Left hindlimb (tissue), 1 donor: ENCODE measurements at regions not wholly inside any gene's neighbourhood (a gene's known extent, or its start where the extent isn't known, plus 50 kb on each side); places are given as distances from the start of the nearest gene placed in this dataset.

ENCODE experiments used
- DNase-seq: peaks from one replicate; pipeline ENCODE4 v3.0.0-alpha.2; 2018

- no peak for DNase-seq
Measured at GRCh38 chr6:44665143-44665542, 277.6 kb downstream of the CDC5L start.

- peak; percentile 25 for DNase-seq
Measured at GRCh38 chr6:44665683-44666082, 278.2 kb downstream of the CDC5L start.

- peak; percentile 2 for DNase-seq
Measured at GRCh38 chr6:44666324-44666723, 278.8 kb downstream of the CDC5L start.

- no peak for DNase-seq
Measured at GRCh38 chr6:44667226-44667625, 279.7 kb downstream of the CDC5L start.

DNA sequence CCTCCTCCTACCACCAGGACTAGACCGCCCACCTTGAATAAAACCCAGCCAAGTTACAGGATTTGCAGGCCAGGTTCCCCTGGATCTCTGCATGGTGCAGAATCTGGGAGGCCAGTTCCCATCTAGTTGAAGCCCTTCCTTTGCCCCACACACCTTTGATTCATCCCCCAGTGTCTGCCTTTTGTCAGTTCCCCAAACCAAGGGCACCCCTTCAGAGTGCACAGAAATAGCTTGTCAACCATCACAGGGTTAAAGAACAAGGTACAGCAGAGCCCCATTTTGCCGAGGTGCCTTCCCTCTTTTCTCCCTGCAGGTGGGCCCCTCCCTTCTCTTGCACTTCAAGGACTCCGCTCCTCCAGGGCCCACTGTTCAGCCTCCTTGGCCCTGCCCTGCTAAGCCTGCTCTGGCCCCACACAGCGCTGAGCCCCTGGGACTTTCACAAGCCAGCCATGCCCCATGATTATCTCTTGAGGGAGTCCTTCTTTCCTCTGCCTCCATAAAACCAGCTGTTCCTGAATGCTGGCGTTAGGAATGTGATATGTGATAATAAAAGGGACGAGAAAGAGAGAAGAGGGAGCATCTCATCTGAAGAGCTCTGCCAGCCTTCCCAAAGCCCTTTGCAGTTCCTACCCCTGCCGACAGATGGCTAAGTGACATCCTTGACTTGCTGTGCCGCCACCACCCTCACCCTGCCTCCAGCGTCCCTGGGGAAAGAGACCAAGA lies 280.3 kb downstream of the CDC5L start:
- DNase-seq = peak; percentile 25

GRCh38 chr6:44668391-44668930 lies 281.0 kb downstream of the CDC5L start:
- DNase-seq = peak; percentile 29

GRCh38 chr6:44668976-44669934 lies 281.7 kb downstream of the CDC5L start:
- DNase-seq = peak; percentile 3

GRCh38 chr6:44670146-44670545 lies 282.6 kb downstream of the CDC5L start:
- peak; percentile 15 for DNase-seq

DNA sequence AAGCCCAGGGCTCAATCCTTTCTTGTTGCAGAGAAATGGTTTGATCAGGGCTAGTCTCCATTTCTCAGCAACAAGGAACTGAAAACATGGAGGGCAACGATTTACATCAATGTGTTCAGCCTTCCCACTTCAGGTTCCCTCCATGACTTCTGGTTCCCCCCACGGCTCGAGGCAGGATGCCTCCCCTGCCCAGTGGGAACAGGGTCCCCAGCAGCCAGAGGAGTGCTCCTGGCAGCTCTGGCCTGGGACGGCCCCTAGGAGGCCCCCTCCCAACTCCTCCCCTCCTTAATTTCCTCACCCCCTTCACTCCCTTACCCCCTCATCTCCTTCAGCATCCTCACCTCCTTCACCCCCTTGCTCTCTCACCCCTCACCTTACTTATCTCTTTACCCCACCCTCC lies 283.8 kb downstream of the CDC5L start:
- DNase-seq = no peak

DNA sequence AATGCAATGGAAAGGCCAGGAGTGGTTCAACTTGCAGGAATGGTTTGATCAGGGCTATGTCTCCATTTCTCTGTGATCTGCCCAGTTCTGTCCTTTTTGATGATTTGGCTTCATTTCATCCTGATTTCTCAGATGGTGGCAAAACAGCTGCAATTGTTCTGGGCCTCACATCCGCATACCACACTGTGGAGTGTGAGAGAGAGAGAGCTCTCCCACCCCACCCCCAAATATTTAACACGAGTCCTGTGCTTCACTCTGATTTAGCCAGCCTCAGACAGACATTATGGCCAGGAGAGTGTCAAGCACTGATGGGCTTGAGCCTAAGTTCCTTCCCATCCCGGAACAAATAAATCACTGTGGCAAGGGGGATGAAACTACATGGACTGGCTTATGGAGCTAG lies 284.6 kb downstream of the CDC5L start:
- DNase-seq = no peak

DNA sequence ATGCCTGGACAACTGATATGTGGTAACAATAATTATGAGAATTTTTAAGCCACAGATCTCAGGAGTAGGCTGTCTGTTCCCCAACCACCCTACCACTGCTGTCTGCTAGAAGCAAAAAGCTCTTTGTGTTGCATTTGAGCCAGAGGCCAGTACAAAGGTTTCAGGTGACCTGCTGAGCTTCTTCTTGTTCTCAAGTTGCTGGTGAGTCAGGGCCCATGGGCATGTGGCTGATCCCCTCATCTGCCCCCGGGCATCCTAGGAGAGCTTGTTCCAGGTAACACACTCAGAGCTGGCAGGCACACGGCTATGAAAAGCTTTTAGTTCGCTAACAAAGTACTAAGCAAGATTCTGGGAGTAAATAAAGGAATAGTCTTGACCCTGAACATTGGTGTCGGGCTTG lies 285.3 kb downstream of the CDC5L start:
- no peak for DNase-seq

- DNase-seq = no peak
Measured at GRCh38 chr6:44674226-44675155, 287.0 kb downstream of the CDC5L start.

- no peak for DNase-seq
Measured at GRCh38 chr6:44675449-44675848, 287.9 kb downstream of the CDC5L start.

DNA sequence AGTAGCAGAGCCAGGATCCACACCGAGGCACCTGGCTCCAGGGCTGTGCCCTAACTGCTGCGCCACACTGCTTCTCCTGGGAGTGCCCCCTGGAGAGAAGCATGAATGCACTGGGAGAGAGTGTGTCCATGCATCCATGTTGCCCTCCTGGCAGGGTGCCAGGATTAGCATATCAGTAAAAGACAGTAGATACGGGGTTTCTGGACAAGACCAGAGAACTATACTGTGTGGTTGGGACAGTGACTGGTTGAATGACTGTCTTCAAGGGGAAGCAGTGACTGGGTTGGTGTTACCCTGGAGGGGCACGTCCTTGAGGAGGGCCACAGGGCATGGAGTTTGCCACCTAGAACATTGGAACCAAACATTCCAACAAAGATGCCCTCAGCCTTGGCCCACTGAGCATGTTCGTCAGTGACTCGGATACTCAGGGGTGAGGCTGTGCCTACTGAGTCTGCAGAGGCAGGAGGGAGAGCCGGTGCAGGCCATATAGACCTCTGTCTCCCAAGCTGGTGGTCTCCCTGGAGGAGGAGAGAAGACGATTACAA lies 288.8 kb downstream of the CDC5L start:
- no peak for DNase-seq

GRCh38 chr6:44676826-44677433 lies 289.4 kb downstream of the CDC5L start:
- no peak for DNase-seq

DNA sequence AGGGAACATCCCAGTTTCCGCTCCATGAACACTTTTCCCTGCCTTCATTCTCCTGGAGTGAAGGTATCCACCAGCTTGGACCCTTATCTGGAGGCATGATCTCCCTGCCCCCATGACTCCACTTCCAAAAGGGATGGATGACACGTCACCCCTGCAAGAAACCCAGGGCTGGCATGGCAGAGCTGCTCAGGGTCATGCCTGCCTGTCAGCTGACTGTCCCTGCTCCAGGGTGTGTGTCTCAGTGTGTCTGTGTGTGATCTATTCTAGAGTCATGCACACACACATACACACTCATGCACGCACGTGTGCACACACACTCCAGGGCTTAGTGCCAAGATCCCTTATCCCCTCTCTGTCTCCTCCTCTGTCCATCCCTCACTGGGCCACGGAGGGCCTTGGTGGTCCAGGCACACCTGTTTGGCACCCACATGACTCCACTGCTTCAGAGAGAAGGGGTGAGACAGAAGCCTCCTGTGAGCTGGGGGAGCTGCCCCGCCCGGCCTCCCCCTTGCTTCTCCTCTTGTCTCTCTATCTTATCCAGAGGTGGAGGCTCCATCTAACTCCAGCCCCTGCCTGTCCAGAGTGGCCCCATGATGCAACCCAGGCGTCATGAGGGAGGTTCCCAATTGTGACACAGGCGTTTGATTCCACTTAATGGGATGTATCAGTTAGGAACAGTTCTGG lies 290.9 kb downstream of the CDC5L start:
- no peak for DNase-seq

GRCh38 chr6:44679438-44680201 lies 292.1 kb downstream of the CDC5L start:
- DNase-seq = no peak

DNA sequence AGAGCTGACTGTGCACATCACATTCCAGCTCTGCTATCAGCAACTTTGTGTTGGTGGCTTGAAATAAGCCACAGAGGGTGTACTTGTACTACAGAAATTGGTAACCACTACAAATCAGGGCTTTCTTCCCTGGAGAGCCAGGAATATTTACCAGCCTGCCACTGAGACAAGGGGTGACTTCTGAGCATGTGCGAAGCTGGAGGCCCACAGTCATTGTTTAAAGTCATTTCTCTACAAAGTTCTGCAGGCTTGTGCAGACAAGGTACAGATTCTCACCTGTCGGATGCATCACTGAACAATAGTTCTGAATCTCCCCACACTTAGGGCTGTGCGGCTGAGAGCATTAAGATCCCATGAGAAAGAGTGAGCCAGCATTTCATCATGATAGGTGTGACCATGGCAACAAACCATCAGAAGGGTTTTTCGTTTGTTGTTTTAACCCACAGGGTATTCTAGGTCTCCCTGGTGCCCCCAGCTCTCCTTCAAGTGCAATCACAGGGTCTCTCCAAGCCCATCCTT lies 292.8 kb downstream of the CDC5L start:
- no peak for DNase-seq

GRCh38 chr6:44681761-44682160 lies 294.3 kb downstream of the CDC5L start:
- no peak for DNase-seq

DNA sequence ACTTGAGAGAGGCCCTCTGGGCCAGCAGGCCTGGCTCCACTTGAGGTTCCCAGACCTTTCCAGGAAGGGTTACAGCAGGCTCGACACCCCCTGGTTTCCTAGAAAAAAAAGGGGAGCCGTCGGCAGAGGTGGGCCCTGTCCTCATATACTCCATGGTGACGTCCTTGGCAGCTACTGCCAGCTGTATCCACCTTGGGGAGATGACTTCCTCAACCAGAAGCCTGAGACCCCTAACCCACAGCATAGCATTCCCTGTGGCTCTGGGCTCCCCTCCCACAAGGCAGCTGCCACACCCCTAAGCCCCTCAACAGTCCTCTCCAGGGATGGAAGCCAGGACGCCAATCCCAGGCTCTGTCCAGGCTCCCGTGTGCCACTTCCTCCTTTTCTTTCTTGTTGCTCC lies 294.8 kb downstream of the CDC5L start:
- no peak for DNase-seq
